ENCODE measurements at regions not wholly inside any gene's neighbourhood (a gene's known extent, or its start where the extent isn't known, plus 50 kb on each side); places are given as distances from the start of the nearest gene placed in this dataset.

DNA sequence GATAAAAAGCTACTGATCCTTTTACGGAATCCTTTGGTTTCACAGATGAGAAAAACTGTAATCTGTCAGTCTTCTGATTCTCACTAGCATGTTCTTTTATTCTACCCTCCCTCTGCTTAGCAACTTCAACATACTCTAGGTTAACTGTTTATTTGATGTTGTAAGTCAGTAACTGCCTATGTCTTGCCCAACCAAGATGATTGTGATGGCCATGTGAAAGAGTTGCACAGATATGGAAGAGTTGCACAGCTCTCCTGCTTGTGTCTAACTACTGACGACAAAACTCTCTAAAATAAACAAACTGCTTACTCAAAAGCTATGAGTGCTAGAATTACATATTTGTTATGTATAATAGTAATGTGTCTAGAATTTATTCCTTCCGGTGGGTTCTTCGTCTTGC, 227.3 kb upstream of the DAB2 start:
- TF ChIP-seq, protein P1, sequence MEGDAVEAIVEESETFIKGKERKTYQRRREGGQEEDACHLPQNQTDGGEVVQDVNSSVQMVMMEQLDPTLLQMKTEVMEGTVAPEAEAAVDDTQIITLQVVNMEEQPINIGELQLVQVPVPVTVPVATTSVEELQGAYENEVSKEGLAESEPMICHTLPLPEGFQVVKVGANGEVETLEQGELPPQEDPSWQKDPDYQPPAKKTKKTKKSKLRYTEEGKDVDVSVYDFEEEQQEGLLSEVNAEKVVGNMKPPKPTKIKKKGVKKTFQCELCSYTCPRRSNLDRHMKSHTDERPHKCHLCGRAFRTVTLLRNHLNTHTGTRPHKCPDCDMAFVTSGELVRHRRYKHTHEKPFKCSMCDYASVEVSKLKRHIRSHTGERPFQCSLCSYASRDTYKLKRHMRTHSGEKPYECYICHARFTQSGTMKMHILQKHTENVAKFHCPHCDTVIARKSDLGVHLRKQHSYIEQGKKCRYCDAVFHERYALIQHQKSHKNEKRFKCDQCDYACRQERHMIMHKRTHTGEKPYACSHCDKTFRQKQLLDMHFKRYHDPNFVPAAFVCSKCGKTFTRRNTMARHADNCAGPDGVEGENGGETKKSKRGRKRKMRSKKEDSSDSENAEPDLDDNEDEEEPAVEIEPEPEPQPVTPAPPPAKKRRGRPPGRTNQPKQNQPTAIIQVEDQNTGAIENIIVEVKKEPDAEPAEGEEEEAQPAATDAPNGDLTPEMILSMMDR (IDR thresholded peaks at IDR 0.05) = no peak
- TF ChIP-seq POLR2A (IDR thresholded peaks at IDR 0.05) = no peak

All from testis (tissue), 2 donors.